IPS-18a (cell line): ENCODE measurements at regions not wholly inside any gene's neighbourhood (a gene's known extent, or its start where the extent isn't known, plus 50 kb on each side); places are given as distances from the start of the nearest gene placed in this dataset.
"Not testable (repeated sequence)": the region's sequence is repeated elsewhere in the genome, so short reads cannot be mapped to it uniquely, and the experiment has no call there.

Experiments
- H3K27ac ChIP-seq: one replicate; pipeline ENCODE4 v1.5.1; 2013; ENCODE audit warnings: low read length
- H3K27me3 ChIP-seq: one replicate; pipeline ENCODE4 v1.6.1; 2013; ENCODE audit warnings: mild to moderate bottlenecking, low read length; ENCODE audit not compliant: control insufficient read depth, insufficient read depth
- H3K36me3 ChIP-seq: one replicate; pipeline ENCODE4 v1.6.1; 2013; ENCODE audit warnings: low read depth, low read length; ENCODE audit not compliant: control insufficient read depth
- H3K4me1 ChIP-seq: one replicate; pipeline ENCODE4 v1.6.1; 2013; ENCODE audit warnings: low read depth, low read length; ENCODE audit not compliant: control insufficient read depth
- H3K4me3 ChIP-seq: one replicate; pipeline ENCODE4 v1.5.1; 2013; ENCODE audit warnings: low read length
- H3K9ac ChIP-seq: one replicate; pipeline ENCODE4 v1.6.1; 2013; ENCODE audit warnings: mild to moderate bottlenecking, low read length, moderate library complexity
- H3K9me3 ChIP-seq: one replicate; pipeline ENCODE4 v1.6.1; 2013; ENCODE audit warnings: low read depth, low read length; ENCODE audit not compliant: control insufficient read depth

GRCh38 chr19:33998302-33998701, 174.0 kb upstream of the LSM14A start:
- Histone ChIP-seq H3K36me3 (no peaks in the 10 kb centered on the region), H3K9ac (no peak overlapping the region), H3K27ac (no peak overlapping the region), H3K4me3 (no peak overlapping the region), H3K4me1 (peaks cover 5% of the 10 kb centered on the region), H3K27me3 (no peaks in the 10 kb centered on the region), H3K9me3 (no peaks in the 10 kb centered on the region)

GRCh38 chr19:33998739-33999345, 173.5 kb upstream of the LSM14A start:
- H3K27ac ChIP-seq: no peak overlapping the region
- H3K9ac ChIP-seq: no peak overlapping the region
- peaks cover 5% of the 10 kb centered on the region for H3K4me1 ChIP-seq
- H3K9me3 ChIP-seq: no peaks in the 10 kb centered on the region
- H3K36me3 ChIP-seq: no peaks in the 10 kb centered on the region
- H3K27me3 ChIP-seq: no peaks in the 10 kb centered on the region
- no peak overlapping the region for H3K4me3 ChIP-seq

- Histone ChIP-seq H3K4me1 (no peaks in the 10 kb centered on the region), H3K9ac (no peak overlapping the region), H3K4me3 (no peak overlapping the region), H3K36me3 (no peaks in the 10 kb centered on the region), H3K27ac (no peak overlapping the region), H3K27me3 (no peaks in the 10 kb centered on the region), H3K9me3 (no peaks in the 10 kb centered on the region)
These were observed 155.3 kb upstream of the LSM14A start for GRCh38 chr19:34017024-34017423.

GRCh38 chr19:34017601-34018000, 154.7 kb upstream of the LSM14A start:
- no peaks in the 10 kb centered on the region for H3K27me3 ChIP-seq
- no peak overlapping the region for H3K4me3 ChIP-seq
- no peaks in the 10 kb centered on the region for H3K36me3 ChIP-seq
- no peaks in the 10 kb centered on the region for H3K4me1 ChIP-seq
- H3K27ac ChIP-seq: no peak overlapping the region
- H3K9me3 ChIP-seq: no peaks in the 10 kb centered on the region
- no peak overlapping the region for H3K9ac ChIP-seq

GRCh38 chr19:34018546-34018945, 153.8 kb upstream of the LSM14A start:
- Histone ChIP-seq H3K9me3 (no peaks in the 10 kb centered on the region), H3K4me3 (no peak overlapping the region), H3K4me1 (no peaks in the 10 kb centered on the region), H3K9ac (no peak overlapping the region), H3K27me3 (no peaks in the 10 kb centered on the region), H3K36me3 (no peaks in the 10 kb centered on the region), H3K27ac (no peak overlapping the region)

- Histone ChIP-seq H3K9ac (no peak overlapping the region), H3K27ac (no peak overlapping the region), H3K4me3 (no peak overlapping the region), H3K9me3 (peaks cover 2% of the 10 kb centered on the region), H3K36me3 (no peaks in the 10 kb centered on the region), H3K4me1 (no peaks in the 10 kb centered on the region), H3K27me3 (no peaks in the 10 kb centered on the region)
These were observed 148.9 kb upstream of the LSM14A start for GRCh38 chr19:34023381-34023780.

- Histone ChIP-seq H3K9ac (no peak overlapping the region), H3K27ac (no peak overlapping the region), H3K36me3 (no peaks in the 10 kb centered on the region), H3K4me1 (no peaks in the 10 kb centered on the region), H3K9me3 (no peaks in the 10 kb centered on the region), H3K27me3 (no peaks in the 10 kb centered on the region), H3K4me3 (no peak overlapping the region)
These were observed 138.4 kb upstream of the LSM14A start for GRCh38 chr19:34033880-34034279.

- Histone ChIP-seq H3K36me3 (no peaks in the 10 kb centered on the region), H3K9me3 (no peaks in the 10 kb centered on the region), H3K9ac (no peak overlapping the region), H3K27ac (no peak overlapping the region), H3K27me3 (no peaks in the 10 kb centered on the region), H3K4me3 (no peak overlapping the region), H3K4me1 (no peaks in the 10 kb centered on the region)
These were observed 137.9 kb upstream of the LSM14A start for GRCh38 chr19:34034318-34034846.

- H3K9me3 ChIP-seq: no peaks in the 10 kb centered on the region
- no peaks in the 10 kb centered on the region for H3K36me3 ChIP-seq
- H3K4me3 ChIP-seq: no peak overlapping the region
- no peak overlapping the region for H3K27ac ChIP-seq
- H3K9ac ChIP-seq: no peak overlapping the region
- H3K27me3 ChIP-seq: no peaks in the 10 kb centered on the region
- H3K4me1 ChIP-seq: no peaks in the 10 kb centered on the region
These were observed 130.3 kb upstream of the LSM14A start for GRCh38 chr19:34041925-34042521.

- Histone ChIP-seq H3K9ac (no peak overlapping the region), H3K4me3 (no peak overlapping the region), H3K9me3 (no peaks in the 10 kb centered on the region), H3K27ac (no peak overlapping the region), H3K36me3 (no peaks in the 10 kb centered on the region), H3K27me3 (no peaks in the 10 kb centered on the region), H3K4me1 (no peaks in the 10 kb centered on the region)
These were observed 128.3 kb upstream of the LSM14A start for GRCh38 chr19:34044021-34044420.

- H3K9ac ChIP-seq: no peak overlapping the region
- no peaks in the 10 kb centered on the region for H3K27me3 ChIP-seq
- no peaks in the 10 kb centered on the region for H3K36me3 ChIP-seq
- no peaks in the 10 kb centered on the region for H3K9me3 ChIP-seq
- H3K4me3 ChIP-seq: no peak overlapping the region
- no peak overlapping the region for H3K27ac ChIP-seq
- no peaks in the 10 kb centered on the region for H3K4me1 ChIP-seq
These were observed 122.4 kb upstream of the LSM14A start for GRCh38 chr19:34049944-34050343.

- not testable (repeated sequence) for H3K9ac ChIP-seq, H3K36me3 ChIP-seq, H3K4me1 ChIP-seq, H3K27me3 ChIP-seq, H3K27ac ChIP-seq, H3K9me3 ChIP-seq, H3K4me3 ChIP-seq
These were observed 121.9 kb upstream of the LSM14A start for GRCh38 chr19:34050430-34050829.
